B cell (primary cell): ENCODE measurements at regions not wholly inside any gene's neighbourhood (a gene's known extent, or its start where the extent isn't known, plus 50 kb on each side); places are given as distances from the start of the nearest gene placed in this dataset.

ENCODE experiments used
- ATAC-seq: fragments of 200-7000 bp; cut with Tn5 transposase; one replicate; pipeline ENCODE4 v1.10.0; 2021; ENCODE audit warnings: low read depth, mild to moderate bottlenecking, moderate number of reproducible peaks, moderate library complexity
- CTCF ChIA-PET: fragments of 350-600 bp; sonication (Branson Sonifier 250); formaldehyde crosslinking; loops from one replicate; lab custom pipeline; 2021; ENCODE audit warnings: antibody characterized with exemption, inconsistent platforms; lab: Charles Lee
- POLR2A ChIA-PET: fragments of 350-600 bp; sonication (Branson Sonifier 250); formaldehyde crosslinking; loops from one replicate; lab custom pipeline; 2021; ENCODE audit warnings: antibody characterized with exemption; lab: Charles Lee
- DNase-seq: peaks from one replicate; pipeline ENCODE4 v3.0.0; 2013
- H2AFZ ChIP-seq: 2 replicates; pipeline ENCODE4 v1.6.1; 2012; ENCODE audit warnings: mild to moderate bottlenecking, low read depth, low read length; ENCODE audit not compliant: insufficient read depth, poor library complexity, severe bottlenecking
- H3K27ac ChIP-seq, 2 donors: 1 replicate in 1 of 2; 2 replicates in 1 of 2; pipeline ENCODE4 v1.5.1; 2012 to 2013; ENCODE audit warnings: low read length in 2 of 2, mild to moderate bottlenecking in 2 of 2, moderate library complexity in 1 of 2
- H3K27me3 ChIP-seq, 4 experiments: fragments of 200-600 bp in 1 of 4; sonication (generic) in 1 of 4; replicated peaks in 1 of 4; 1 replicate in 2 of 4; 2 replicates in 2 of 4; pipeline versions ENCODE4 v1.6.1 to v1.7.0; 2013 to 2016; ENCODE audit warnings: low read length in 3 of 4, mild to moderate bottlenecking in 2 of 4, mixed read lengths in 1 of 4, moderate library complexity in 1 of 4; ENCODE audit not compliant: insufficient read depth in 4 of 4, control insufficient read depth in 3 of 4; ENCODE audit errors: control extremely low read depth in 1 of 4
- H3K36me3 ChIP-seq, 2 experiments: replicated peaks in 1 of 2; 1 replicate in 1 of 2; 2 replicates in 1 of 2; pipeline versions ENCODE4 v1.6.1 to v1.7.1; 2013; ENCODE audit warnings: low read length in 1 of 2; ENCODE audit not compliant: insufficient read depth in 2 of 2, control insufficient read depth in 1 of 2; ENCODE audit errors: control extremely low read depth in 1 of 2, extremely low read depth in 1 of 2
- H3K4me1 ChIP-seq, 2 donors: fragments of 200-600 bp in 1 of 2; sonication (generic) in 1 of 2; 1 replicate in 1 of 2; 2 replicates in 1 of 2; pipeline versions ENCODE4 v1.5.1 to v1.6.1; 2013 to 2017; ENCODE audit warnings: low read length in 2 of 2; ENCODE audit not compliant: control insufficient read depth in 2 of 2, insufficient read depth in 2 of 2
- H3K4me2 ChIP-seq: replicated peaks from 2 replicates; pipeline ENCODE3; 2012; ENCODE audit warnings: mild to moderate bottlenecking, low read depth, low read length; ENCODE audit not compliant: poor library complexity, severe bottlenecking
- H3K4me3 ChIP-seq, 5 experiments: fragments of 200-600 bp in 1 of 5; sonication (generic) in 1 of 5; 1 replicate in 3 of 5; 2 replicates in 2 of 5; pipeline versions ENCODE4 v1.5.1 to v1.7.0; 2011 to 2016; ENCODE audit warnings: low read length in 4 of 5, mild to moderate bottlenecking in 4 of 5, low read depth in 2 of 5, control low read depth in 1 of 5, moderate library complexity in 1 of 5; ENCODE audit not compliant: insufficient read depth in 1 of 5; ENCODE audit errors: control extremely low read depth in 1 of 5, extremely low read depth in 1 of 5
- H3K79me2 ChIP-seq: fragments of 200-600 bp; sonication (generic); one replicate; pipeline ENCODE4 v1.6.0; 2016; ENCODE audit warnings: low read length; ENCODE audit not compliant: control insufficient read depth, insufficient read depth
- H3K9ac ChIP-seq: fragments of 200-600 bp; sonication (generic); 2 replicates; pipeline ENCODE4 v1.6.1; 2017; ENCODE audit warnings: mild to moderate bottlenecking, low read length, moderate library complexity
- H3K9me3 ChIP-seq, 3 donors: one replicate each; pipeline versions ENCODE4 v1.6.1 to v1.7.1; 2013; ENCODE audit warnings: low read length in 2 of 3; ENCODE audit not compliant: control insufficient read depth in 2 of 3, insufficient read depth in 1 of 3; ENCODE audit errors: control extremely low read depth in 1 of 3
- H4K20me1 ChIP-seq: 2 replicates; pipeline ENCODE4 v1.6.0; 2012; ENCODE audit warnings: mild to moderate bottlenecking, low read length; ENCODE audit not compliant: insufficient read depth, control insufficient read depth, poor library complexity, severe bottlenecking
- H3K27ac Mint-ChIP-seq: one replicate; pipeline ENCODE4 v1.8.0; 2021; ENCODE audit warnings: mixed read lengths
- H3K27me3 Mint-ChIP-seq: one replicate; pipeline ENCODE4 v1.8.0; 2021; ENCODE audit warnings: mixed read lengths
- H3K4me1 Mint-ChIP-seq: one replicate; pipeline ENCODE4 v1.8.0; 2021; ENCODE audit warnings: mixed read lengths
- H3K4me3 Mint-ChIP-seq: one replicate; pipeline ENCODE4 v1.8.0; 2021; ENCODE audit warnings: mixed read lengths
- H3K9me3 Mint-ChIP-seq: one replicate; pipeline ENCODE4 v1.8.0; 2022; ENCODE audit warnings: mixed read lengths; ENCODE audit not compliant: insufficient read depth
- CTCF ChIP-seq: fragments of 200-600 bp; IDR thresholded peaks from one replicate; pipeline ENCODE4 v1.8.0; 2022; ENCODE audit warnings: antibody characterized with exemption, mild to moderate bottlenecking
- EZH2 ChIP-seq: IDR thresholded peaks from 2 replicates; pipeline ENCODE4 v1.6.1; 2012; ENCODE audit warnings: borderline replicate concordance, low read depth, mild to moderate bottlenecking, moderate library complexity, low read length; ENCODE audit not compliant: insufficient read depth, poor library complexity, severe bottlenecking
- WGBS: methylation state at CpG from one replicate; pipeline ENCODE4 v1.1.5; 2013; ENCODE audit warnings: missing lambda C conversion rate; ENCODE audit not compliant: insufficient coverage; 5-methylcytosine and 5-hydroxymethylcytosine counted together
- intact Hi-C: fragments of 100-400 bp; cut with micrococcal nuclease; formaldehyde crosslinking; loops from one replicate; pipeline ENCODE4 v1.10.0; 2022

DNA sequence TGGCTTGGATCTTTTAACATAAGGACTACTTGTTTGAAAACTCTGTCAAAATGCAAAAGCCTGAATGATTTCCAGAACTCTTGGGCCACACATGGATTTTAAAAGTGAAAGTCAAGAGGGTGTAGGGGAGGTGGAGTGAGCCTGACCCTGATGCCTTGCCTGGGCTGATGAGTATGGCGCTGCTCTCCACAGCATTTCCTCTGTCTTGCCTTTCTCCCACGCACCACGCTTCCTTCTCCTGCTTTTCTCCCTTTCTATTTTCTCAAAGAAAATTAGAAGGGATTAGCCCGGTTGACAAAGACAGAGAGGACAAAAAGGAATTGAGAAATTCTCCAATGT is 207.0 kb upstream of the CCDC68 start:
- H3K27me3 Mint-ChIP-seq = peaks cover 20% of the 10 kb centered on the region
- ChIA-PET POLR2A (no interaction called here), CTCF (no interaction called here)
- Histone ChIP-seq H3K9ac (no peak overlapping the region), H4K20me1 (no peaks in the 10 kb centered on the region), H3K27me3 (no peaks in the 10 kb centered on the region), H3K4me1 (no peaks in the 10 kb centered on the region), H3K4me2 (no peak overlapping the region), H3K9me3 (peaks cover 0 to 6% (median 3%) of the 10 kb centered on the region in 3 donors), H3K36me3 (no peaks in the 10 kb centered on the region), H2AFZ (no peak overlapping the region), H3K79me2 (no peaks in the 10 kb centered on the region), H3K27ac (no peak overlapping the region), H3K4me3 (no peak overlapping the region)
- no CpG with 5 or more reads among the region's 4 CpGs for WGBS
- TF ChIP-seq CTCF (no peak), EZH2 (no peak)
- H3K4me1 Mint-ChIP-seq = no peaks in the 10 kb centered on the region
- intact Hi-C loops = no loop called here
- no peak for ATAC-seq
- no peak overlapping the region for H3K4me3 Mint-ChIP-seq
- H3K9me3 Mint-ChIP-seq = peaks cover 11% of the 10 kb centered on the region
- no peak for DNase-seq
- no peak overlapping the region for H3K27ac Mint-ChIP-seq

GRCh38 chr18:55163550-55163949 is 204.3 kb upstream of the CCDC68 start:
- Histone ChIP-seq H3K4me3 (no peak overlapping the region), H3K27me3 (no peaks in the 10 kb centered on the region), H4K20me1 (no peaks in the 10 kb centered on the region), H2AFZ (no peak overlapping the region), H3K4me2 (no peak overlapping the region), H3K9me3 (no peaks in the 10 kb centered on the region), H3K9ac (no peak overlapping the region), H3K36me3 (no peaks in the 10 kb centered on the region), H3K4me1 (no peaks in the 10 kb centered on the region), H3K27ac (no peak overlapping the region), H3K79me2 (no peaks in the 10 kb centered on the region)
- CTCF ChIA-PET = no interaction called here
- peaks cover 17% of the 10 kb centered on the region for H3K27me3 Mint-ChIP-seq
- DNase-seq = no peak
- intact Hi-C loops = no loop called here
- ATAC-seq = no peak
- no peak for TF ChIP-seq CTCF
- TF ChIP-seq EZH2 = no peak
- H3K9me3 Mint-ChIP-seq = peaks cover 4% of the 10 kb centered on the region
- POLR2A ChIA-PET = no interaction called here
- WGBS = 99% methylated on average over 7 of the region's 7 CpGs
- no peaks in the 10 kb centered on the region for H3K4me1 Mint-ChIP-seq
- no peak overlapping the region for H3K4me3 Mint-ChIP-seq
- H3K27ac Mint-ChIP-seq = no peak overlapping the region
